ENCODE measurements at regions not wholly inside any gene's neighbourhood (a gene's known extent, or its start where the extent isn't known, plus 50 kb on each side); places are given as distances from the start of the nearest gene placed in this dataset.
A peak's percentile ranks its signal among the peaks of the same experiment; 100 is the strongest.

- peaks cover 7% of the 10 kb centered on the region for H3K27me3 Mint-ChIP-seq (ENCODE audit: low read depth, poor library complexity)
- H3K9me3 Mint-ChIP-seq, result no peaks in the 10 kb centered on the region
- H3K4me1 Mint-ChIP-seq, result peaks cover 33% of the 10 kb centered on the region
- no peak for DNase-seq
- no peak for TF ChIP-seq CTCF (IDR thresholded peaks at IDR 0.05)
- no peaks in the 10 kb centered on the region for H3K36me3 Mint-ChIP-seq (ENCODE audit: low read depth)
- no peak overlapping the region for H3K4me3 Mint-ChIP-seq
- peak overlapping the region; percentile 79 for H3K27ac Mint-ChIP-seq
Observed at GRCh38 chr3:72533591-72534473, 314.4 kb downstream of the SHQ1 start.

GRCh38 chr3:72530426-72530825 is 317.8 kb downstream of the SHQ1 start:
- no peak for TF ChIP-seq CTCF (IDR thresholded peaks at IDR 0.05)
- Mint-ChIP-seq H3K27ac (no peak overlapping the region), H3K4me1 (peaks cover 13% of the 10 kb centered on the region), H3K9me3 (no peaks in the 10 kb centered on the region), H3K27me3 (ENCODE audit: low read depth, poor library complexity) (peaks cover 14% of the 10 kb centered on the region), H3K36me3 (ENCODE audit: low read depth) (no peaks in the 10 kb centered on the region), H3K4me3 (no peak overlapping the region)
- no peak for DNase-seq

GRCh38 chr3:72529081-72529480 is 319.2 kb downstream of the SHQ1 start:
- H3K9me3 Mint-ChIP-seq, result no peaks in the 10 kb centered on the region
- peaks cover 14% of the 10 kb centered on the region for H3K27me3 Mint-ChIP-seq (ENCODE audit: low read depth, poor library complexity)
- H3K36me3 Mint-ChIP-seq (ENCODE audit: low read depth), result no peaks in the 10 kb centered on the region
- no peak overlapping the region for H3K4me3 Mint-ChIP-seq
- H3K27ac Mint-ChIP-seq, result no peak overlapping the region
- no peak for DNase-seq
- H3K4me1 Mint-ChIP-seq, result peaks cover 9% of the 10 kb centered on the region
- TF ChIP-seq CTCF (IDR thresholded peaks at IDR 0.05), result no peak

GRCh38 chr3:72523429-72524151 is 324.7 kb downstream of the SHQ1 start:
- Mint-ChIP-seq H3K27me3 (ENCODE audit: low read depth, poor library complexity) (peaks cover 9% of the 10 kb centered on the region), H3K36me3 (ENCODE audit: low read depth) (no peaks in the 10 kb centered on the region), H3K4me3 (no peak overlapping the region), H3K4me1 (peaks cover 51% of the 10 kb centered on the region), H3K9me3 (no peaks in the 10 kb centered on the region), H3K27ac (peak overlapping the region; percentile 18)
- no peak for DNase-seq
- no peak for TF ChIP-seq CTCF (IDR thresholded peaks at IDR 0.05)

GRCh38 chr3:72520690-72521308 is 327.4 kb downstream of the SHQ1 start:
- Mint-ChIP-seq H3K4me1 (peaks cover 61% of the 10 kb centered on the region), H3K4me3 (no peak overlapping the region), H3K27ac (no peak overlapping the region), H3K36me3 (ENCODE audit: low read depth) (no peaks in the 10 kb centered on the region), H3K9me3 (no peaks in the 10 kb centered on the region), H3K27me3 (ENCODE audit: low read depth, poor library complexity) (peaks cover 3% of the 10 kb centered on the region)
- no peak for DNase-seq
- TF ChIP-seq CTCF (IDR thresholded peaks at IDR 0.05), result no peak
